DND-41 (cell line): ENCODE measurements at regions not wholly inside any gene's neighbourhood (a gene's known extent, or its start where the extent isn't known, plus 50 kb on each side); places are given as distances from the start of the nearest gene placed in this dataset.

ENCODE experiments used
- ATAC-seq: fragments of 200-7000 bp; cut with Tn5 transposase; 3 replicates; pipeline ENCODE4 v1.9.1; 2021; ENCODE audit warnings: low read depth; ENCODE audit not compliant: insufficient read depth
- DNase-seq: peaks from one replicate; pipeline ENCODE4 v3.0.0-alpha.2; 2020
- H2AFZ ChIP-seq: 2 replicates; pipeline ENCODE4 v1.6.0; 2012; ENCODE audit warnings: low read depth, low read length
- H3K27ac ChIP-seq: 2 replicates; pipeline ENCODE4 v1.5.1; 2012; ENCODE audit warnings: low read length, inconsistent platforms
- H3K27me3 ChIP-seq: fragments of 200-600 bp; sonication (generic); 2 replicates; pipeline ENCODE4 v1.6.0; 2012; ENCODE audit warnings: low read length, mild to moderate bottlenecking, inconsistent platforms; ENCODE audit not compliant: insufficient read depth, poor library complexity
- H3K36me3 ChIP-seq: 2 replicates; pipeline ENCODE4 v1.5.1; 2012; ENCODE audit warnings: low read length, inconsistent platforms; ENCODE audit not compliant: insufficient read depth
- H3K4me1 ChIP-seq: 2 replicates; pipeline ENCODE4 v1.5.1; 2012; ENCODE audit warnings: mild to moderate bottlenecking, low read length; ENCODE audit not compliant: insufficient read depth
- H3K4me2 ChIP-seq: 2 replicates; pipeline ENCODE4 v1.6.0; 2012; ENCODE audit warnings: mild to moderate bottlenecking, moderate library complexity, low read length, inconsistent platforms; ENCODE audit not compliant: insufficient read depth
- H3K4me3 ChIP-seq, 2 experiments: fragments of 200-600 bp in 1 of 2; shearing (Covaris generic) in 1 of 2; 2 replicates each; pipeline ENCODE4 v1.5.1; 2012 to 2016; ENCODE audit warnings: inconsistent platforms in 2 of 2, low read length in 2 of 2, mild to moderate bottlenecking in 2 of 2, low read depth in 1 of 2, moderate library complexity in 1 of 2
- H3K79me2 ChIP-seq: 2 replicates; pipeline ENCODE4 v1.6.0; 2012; ENCODE audit warnings: low read length, inconsistent platforms; ENCODE audit not compliant: insufficient read depth
- H3K9ac ChIP-seq: 2 replicates; pipeline ENCODE4 v1.6.0; 2012; ENCODE audit warnings: low read depth, mild to moderate bottlenecking, inconsistent platforms, low read length, moderate library complexity
- H3K9me3 ChIP-seq: 2 replicates; pipeline ENCODE4 v1.5.1; 2012; ENCODE audit warnings: low read length, moderate library complexity, mild to moderate bottlenecking, inconsistent platforms; ENCODE audit not compliant: insufficient read depth, severe bottlenecking
- H4K20me1 ChIP-seq: 2 replicates; pipeline ENCODE4 v1.6.0; 2012; ENCODE audit warnings: low read length; ENCODE audit not compliant: insufficient read depth
- EZH2 ChIP-seq: IDR thresholded peaks from 3 replicates; pipeline ENCODE4 v1.6.1; 2012; ENCODE audit warnings: borderline replicate concordance, low read depth, mild to moderate bottlenecking, moderate library complexity, low read length, inconsistent platforms; ENCODE audit not compliant: severe bottlenecking
- TF ChIP-seq, protein P1 (sequence below): IDR thresholded peaks from 2 replicates; pipeline ENCODE4 v1.5.1; 2012; ENCODE audit warnings: borderline replicate concordance, low read length, moderate library complexity, mild to moderate bottlenecking; ENCODE audit not compliant: poor library complexity, severe bottlenecking; ENCODE audit errors: extremely low read depth

DNA sequence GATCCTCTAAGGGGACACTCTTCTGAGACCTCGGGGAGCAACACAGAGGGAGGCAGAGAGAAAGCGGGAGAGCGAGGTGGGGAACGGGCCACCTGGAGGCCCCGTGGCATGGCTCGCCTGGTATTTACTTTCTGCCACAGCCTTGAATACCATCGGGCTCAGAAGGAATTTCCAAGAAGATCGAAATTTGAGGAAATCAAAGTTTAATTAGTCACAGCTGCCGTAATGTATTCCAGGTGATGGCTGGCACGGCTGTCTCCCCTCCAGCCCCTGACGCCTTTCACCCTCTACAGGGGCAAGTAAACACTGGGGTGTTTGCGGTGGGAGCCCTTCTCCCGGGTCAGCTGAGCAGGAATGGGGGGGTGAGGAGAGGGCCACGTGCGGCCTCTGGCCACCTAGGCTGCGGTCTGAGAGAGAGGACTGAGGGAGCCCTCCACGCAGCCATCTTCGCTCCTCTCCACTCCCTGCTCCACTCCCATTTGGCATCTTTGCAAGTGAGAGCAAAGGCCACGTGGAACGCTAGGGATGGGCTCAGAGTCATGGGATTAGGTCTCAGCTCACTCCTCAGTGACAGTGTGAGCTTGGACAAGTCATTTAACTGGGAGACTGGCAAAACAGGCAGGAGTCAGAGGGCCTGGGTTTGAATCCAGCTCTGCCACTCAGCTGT lies 125.2 kb downstream of the SYF2 start:
- DNase-seq (no peak), ATAC-seq (no peak)
- Histone ChIP-seq H3K9me3 (peaks cover 4% of the 10 kb centered on the region), H3K27me3 (peaks cover 3% of the 10 kb centered on the region), H2AFZ (no peak overlapping the region), H4K20me1 (peaks cover 5% of the 10 kb centered on the region; the same call in 1 of the 2 replicates), H3K4me1 (no peaks in the 10 kb centered on the region), H3K4me2 (no peak overlapping the region), H3K9ac (no peak overlapping the region), H3K36me3 (no peaks in the 10 kb centered on the region), H3K4me3 (no peak overlapping the region), H3K79me2 (no peaks in the 10 kb centered on the region), H3K27ac (no peak overlapping the region)
- TF ChIP-seq, protein P1, sequence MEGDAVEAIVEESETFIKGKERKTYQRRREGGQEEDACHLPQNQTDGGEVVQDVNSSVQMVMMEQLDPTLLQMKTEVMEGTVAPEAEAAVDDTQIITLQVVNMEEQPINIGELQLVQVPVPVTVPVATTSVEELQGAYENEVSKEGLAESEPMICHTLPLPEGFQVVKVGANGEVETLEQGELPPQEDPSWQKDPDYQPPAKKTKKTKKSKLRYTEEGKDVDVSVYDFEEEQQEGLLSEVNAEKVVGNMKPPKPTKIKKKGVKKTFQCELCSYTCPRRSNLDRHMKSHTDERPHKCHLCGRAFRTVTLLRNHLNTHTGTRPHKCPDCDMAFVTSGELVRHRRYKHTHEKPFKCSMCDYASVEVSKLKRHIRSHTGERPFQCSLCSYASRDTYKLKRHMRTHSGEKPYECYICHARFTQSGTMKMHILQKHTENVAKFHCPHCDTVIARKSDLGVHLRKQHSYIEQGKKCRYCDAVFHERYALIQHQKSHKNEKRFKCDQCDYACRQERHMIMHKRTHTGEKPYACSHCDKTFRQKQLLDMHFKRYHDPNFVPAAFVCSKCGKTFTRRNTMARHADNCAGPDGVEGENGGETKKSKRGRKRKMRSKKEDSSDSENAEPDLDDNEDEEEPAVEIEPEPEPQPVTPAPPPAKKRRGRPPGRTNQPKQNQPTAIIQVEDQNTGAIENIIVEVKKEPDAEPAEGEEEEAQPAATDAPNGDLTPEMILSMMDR = no peak
- TF ChIP-seq EZH2 = no peak

DNA sequence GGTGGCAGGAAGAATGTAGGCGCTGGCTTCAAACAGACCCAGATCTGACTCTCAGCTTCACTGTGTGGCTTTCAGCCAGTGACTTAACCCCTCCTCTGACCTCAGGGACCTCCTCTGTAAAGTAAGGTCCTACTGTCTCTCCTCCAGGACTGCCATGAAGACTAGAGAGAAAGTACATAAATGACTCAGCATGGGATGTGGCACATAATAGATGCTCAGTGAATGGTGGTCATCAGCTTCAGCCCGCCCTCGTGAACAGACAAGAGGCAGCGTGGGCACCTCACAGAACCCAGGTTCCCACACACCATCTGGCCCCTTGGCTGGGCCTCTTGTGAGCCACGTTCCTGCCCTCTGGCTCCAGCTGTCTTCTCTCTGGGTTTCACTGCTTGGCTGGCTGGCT lies 126.0 kb downstream of the SYF2 start:
- Histone ChIP-seq H3K9ac (no peak overlapping the region), H3K79me2 (no peaks in the 10 kb centered on the region), H3K27ac (no peak overlapping the region), H3K36me3 (no peaks in the 10 kb centered on the region), H3K9me3 (peaks cover 4% of the 10 kb centered on the region), H3K27me3 (peaks cover 3% of the 10 kb centered on the region), H4K20me1 (peaks cover 5% of the 10 kb centered on the region; the same call in 1 of the 2 replicates), H3K4me3 (no peak overlapping the region), H3K4me2 (no peak overlapping the region), H2AFZ (no peak overlapping the region), H3K4me1 (peaks cover 5% of the 10 kb centered on the region; the same call in 1 of the 2 replicates)
- TF ChIP-seq, protein P1 = no peak
- no peak for TF ChIP-seq EZH2
- ATAC-seq (no peak), DNase-seq (no peak)

DNA sequence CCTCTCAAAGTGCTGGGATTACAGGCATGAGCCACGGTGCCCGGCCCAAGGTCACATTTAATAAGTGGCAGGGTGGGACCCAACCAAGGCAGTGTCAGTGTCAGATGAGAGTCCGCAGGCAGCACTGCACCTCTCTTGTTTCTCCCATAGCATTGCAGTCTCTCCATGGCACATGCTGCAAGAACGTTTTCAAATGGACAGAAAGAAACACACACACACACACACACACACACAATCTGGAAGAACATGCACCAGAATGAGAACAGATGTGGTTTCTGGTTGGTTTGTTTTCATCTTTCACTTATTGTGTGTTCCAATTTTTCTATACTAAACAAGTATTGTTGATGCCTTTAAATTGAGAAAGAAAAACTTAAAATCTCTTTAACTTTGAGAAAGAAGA lies 126.5 kb downstream of the SYF2 start:
- H3K9ac ChIP-seq = no peak overlapping the region
- peaks cover 3% of the 10 kb centered on the region for H3K27me3 ChIP-seq
- peaks cover 4% of the 10 kb centered on the region for H3K9me3 ChIP-seq
- no peaks in the 10 kb centered on the region for H3K36me3 ChIP-seq
- no peak overlapping the region for H3K27ac ChIP-seq
- no peak for ATAC-seq
- DNase-seq = no peak
- peaks cover 5% of the 10 kb centered on the region; the same call in 1 of the 2 replicates for H4K20me1 ChIP-seq
- H3K4me3 ChIP-seq = no peak overlapping the region
- H3K4me1 ChIP-seq = peaks cover 6% of the 10 kb centered on the region; the same call in 1 of the 2 replicates
- no peak overlapping the region for H3K4me2 ChIP-seq
- no peak overlapping the region for H2AFZ ChIP-seq
- no peaks in the 10 kb centered on the region for H3K79me2 ChIP-seq
- TF ChIP-seq, protein P1 = no peak
- TF ChIP-seq EZH2 = no peak
